Upper lobe of left lung (tissue), 4 donors: ENCODE measurements at regions not wholly inside any gene's neighbourhood (a gene's known extent, or its start where the extent isn't known, plus 50 kb on each side); places are given as distances from the start of the nearest gene placed in this dataset.

ENCODE experiments used
- POLR2A ChIP-seq, 4 donors: fragments of 450-650 bp; IDR thresholded peaks; one replicate each; pipeline ENCODE4 v1.5.1; 2016 to 2017; ENCODE audit warnings: antibody characterized with exemption in 4 of 4, mild to moderate bottlenecking in 2 of 4
- TF ChIP-seq, protein P1 (sequence below), 6 experiments: fragments of 450-650 bp in 4 of 6; fragments of 200-600 bp in 2 of 6; sonication (generic) in 2 of 6; IDR thresholded peaks; one replicate each; pipeline ENCODE4 v1.5.1; 2016 to 2019; ENCODE audit warnings: antibody characterized with exemption in 6 of 6

DNA sequence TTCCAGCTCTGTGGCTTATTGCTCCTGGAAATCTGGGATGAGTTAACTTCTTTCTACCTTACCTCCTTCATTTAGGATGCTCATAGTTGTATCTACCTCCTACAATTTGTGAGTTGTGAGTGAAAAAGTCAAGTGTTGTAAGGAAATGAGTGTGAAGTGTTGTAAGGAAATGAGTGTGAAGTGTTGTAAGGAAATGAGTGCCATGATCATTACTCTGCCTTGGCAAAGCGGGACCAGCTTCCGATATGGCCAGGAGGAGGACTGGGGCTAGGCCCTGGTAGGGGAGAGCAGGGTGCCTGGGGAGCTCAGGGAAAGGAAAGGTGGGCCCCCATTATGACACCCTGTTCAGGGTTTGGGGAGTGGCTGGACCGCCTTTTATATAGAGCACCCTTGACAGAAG lies 435.2 kb downstream of the FGF9 start:
- TF ChIP-seq, protein P1, sequence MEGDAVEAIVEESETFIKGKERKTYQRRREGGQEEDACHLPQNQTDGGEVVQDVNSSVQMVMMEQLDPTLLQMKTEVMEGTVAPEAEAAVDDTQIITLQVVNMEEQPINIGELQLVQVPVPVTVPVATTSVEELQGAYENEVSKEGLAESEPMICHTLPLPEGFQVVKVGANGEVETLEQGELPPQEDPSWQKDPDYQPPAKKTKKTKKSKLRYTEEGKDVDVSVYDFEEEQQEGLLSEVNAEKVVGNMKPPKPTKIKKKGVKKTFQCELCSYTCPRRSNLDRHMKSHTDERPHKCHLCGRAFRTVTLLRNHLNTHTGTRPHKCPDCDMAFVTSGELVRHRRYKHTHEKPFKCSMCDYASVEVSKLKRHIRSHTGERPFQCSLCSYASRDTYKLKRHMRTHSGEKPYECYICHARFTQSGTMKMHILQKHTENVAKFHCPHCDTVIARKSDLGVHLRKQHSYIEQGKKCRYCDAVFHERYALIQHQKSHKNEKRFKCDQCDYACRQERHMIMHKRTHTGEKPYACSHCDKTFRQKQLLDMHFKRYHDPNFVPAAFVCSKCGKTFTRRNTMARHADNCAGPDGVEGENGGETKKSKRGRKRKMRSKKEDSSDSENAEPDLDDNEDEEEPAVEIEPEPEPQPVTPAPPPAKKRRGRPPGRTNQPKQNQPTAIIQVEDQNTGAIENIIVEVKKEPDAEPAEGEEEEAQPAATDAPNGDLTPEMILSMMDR (IDR thresholded peaks at IDR 0.05) = no peak
- no peak for TF ChIP-seq POLR2A (IDR thresholded peaks at IDR 0.05)
